ENCODE measurements at regions not wholly inside any gene's neighbourhood (a gene's known extent, or its start where the extent isn't known, plus 50 kb on each side); places are given as distances from the start of the nearest gene placed in this dataset.

DNA sequence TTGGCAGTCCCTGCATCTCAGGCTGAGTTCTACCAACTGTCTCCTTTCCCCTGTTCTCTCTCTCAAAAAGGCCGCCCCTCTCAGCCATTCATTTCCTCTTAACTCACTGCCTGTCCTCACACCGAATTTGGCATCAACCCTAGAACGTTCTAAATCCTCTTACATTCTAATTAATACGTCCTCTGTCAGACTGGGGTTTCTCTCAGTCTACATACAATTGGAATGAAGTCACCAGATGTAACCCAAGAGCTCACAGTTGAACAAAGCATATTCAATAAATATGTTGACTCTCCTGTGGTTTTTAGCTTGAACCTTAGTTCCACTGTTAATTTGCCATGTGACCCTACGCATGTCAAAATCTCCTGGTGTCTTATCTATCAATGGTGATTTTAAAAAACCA is 269.6 kb downstream of the CLIC5 start:
- TF ChIP-seq, protein P1, sequence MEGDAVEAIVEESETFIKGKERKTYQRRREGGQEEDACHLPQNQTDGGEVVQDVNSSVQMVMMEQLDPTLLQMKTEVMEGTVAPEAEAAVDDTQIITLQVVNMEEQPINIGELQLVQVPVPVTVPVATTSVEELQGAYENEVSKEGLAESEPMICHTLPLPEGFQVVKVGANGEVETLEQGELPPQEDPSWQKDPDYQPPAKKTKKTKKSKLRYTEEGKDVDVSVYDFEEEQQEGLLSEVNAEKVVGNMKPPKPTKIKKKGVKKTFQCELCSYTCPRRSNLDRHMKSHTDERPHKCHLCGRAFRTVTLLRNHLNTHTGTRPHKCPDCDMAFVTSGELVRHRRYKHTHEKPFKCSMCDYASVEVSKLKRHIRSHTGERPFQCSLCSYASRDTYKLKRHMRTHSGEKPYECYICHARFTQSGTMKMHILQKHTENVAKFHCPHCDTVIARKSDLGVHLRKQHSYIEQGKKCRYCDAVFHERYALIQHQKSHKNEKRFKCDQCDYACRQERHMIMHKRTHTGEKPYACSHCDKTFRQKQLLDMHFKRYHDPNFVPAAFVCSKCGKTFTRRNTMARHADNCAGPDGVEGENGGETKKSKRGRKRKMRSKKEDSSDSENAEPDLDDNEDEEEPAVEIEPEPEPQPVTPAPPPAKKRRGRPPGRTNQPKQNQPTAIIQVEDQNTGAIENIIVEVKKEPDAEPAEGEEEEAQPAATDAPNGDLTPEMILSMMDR (IDR thresholded peaks at IDR 0.05), result no peak
- TF ChIP-seq POLR2A (IDR thresholded peaks at IDR 0.05), result no peak
